ENCODE measurements at regions not wholly inside any gene's neighbourhood (a gene's known extent, or its start where the extent isn't known, plus 50 kb on each side); places are given as distances from the start of the nearest gene placed in this dataset.

DNA sequence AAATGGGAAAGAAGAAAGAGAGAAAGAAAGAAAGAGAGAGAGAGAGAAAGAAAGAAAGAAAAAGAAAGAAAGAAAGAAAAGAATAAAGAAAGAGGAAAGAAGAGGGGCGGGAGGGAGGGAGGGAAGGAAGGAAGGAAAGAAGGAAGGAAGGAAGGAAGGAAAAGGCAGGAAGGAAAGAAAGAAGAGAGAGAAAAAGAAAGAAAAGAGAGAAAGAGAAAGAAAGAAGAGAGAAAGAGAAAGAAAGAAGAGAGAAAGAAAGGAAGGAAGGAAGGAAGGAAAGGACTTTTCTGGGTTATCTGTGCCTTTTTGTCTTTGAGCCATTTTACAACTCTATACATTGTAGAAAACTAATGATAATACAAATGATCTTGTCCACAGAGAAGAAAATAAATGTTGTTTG lies 136.6 kb upstream of the SMAD3 start:
- Histone ChIP-seq H3K9ac (ENCODE audit: low read length) (no peak overlapping the region), H3K4me1 (ENCODE audit: insufficient read depth, low read length, severe bottlenecking) (no peaks in the 10 kb centered on the region), H3K27me3 (ENCODE audit: insufficient read depth, low read length) (peaks cover under 1% of the 10 kb centered on the region; the same call in 1 of the 2 replicates), H3K4me3 (ENCODE audit: low read depth, low read length, poor library complexity, severe bottlenecking) (no peak overlapping the region), H3F3A (ENCODE audit: insufficient read depth, low read length) (no peaks in the 10 kb centered on the region), H3K9me3 (ENCODE audit: low read length) (no peaks in the 10 kb centered on the region; the same call in 1 of the 2 replicates), H3K36me3 (ENCODE audit: insufficient read depth, low read length) (no peaks in the 10 kb centered on the region; the same call in 1 of the 2 replicates), H4K20me1 (ENCODE audit: insufficient read depth, low read length) (no peaks in the 10 kb centered on the region), H3K27ac (ENCODE audit: low read depth, low read length, poor library complexity, severe bottlenecking) (no peak overlapping the region), H3K9me2 (ENCODE audit: low read depth, low read length) (no peaks in the 10 kb centered on the region), H3K79me2 (ENCODE audit: insufficient read depth, low read length) (no peaks in the 10 kb centered on the region), H2AFZ (ENCODE audit: low read length) (no peak overlapping the region), H3K4me2 (ENCODE audit: low read length) (no peak overlapping the region)
- no peak for TF ChIP-seq EZH2 (IDR thresholded peaks at IDR 0.05; ENCODE audit: borderline replicate concordance, low read length)
- TF ChIP-seq, protein P1, sequence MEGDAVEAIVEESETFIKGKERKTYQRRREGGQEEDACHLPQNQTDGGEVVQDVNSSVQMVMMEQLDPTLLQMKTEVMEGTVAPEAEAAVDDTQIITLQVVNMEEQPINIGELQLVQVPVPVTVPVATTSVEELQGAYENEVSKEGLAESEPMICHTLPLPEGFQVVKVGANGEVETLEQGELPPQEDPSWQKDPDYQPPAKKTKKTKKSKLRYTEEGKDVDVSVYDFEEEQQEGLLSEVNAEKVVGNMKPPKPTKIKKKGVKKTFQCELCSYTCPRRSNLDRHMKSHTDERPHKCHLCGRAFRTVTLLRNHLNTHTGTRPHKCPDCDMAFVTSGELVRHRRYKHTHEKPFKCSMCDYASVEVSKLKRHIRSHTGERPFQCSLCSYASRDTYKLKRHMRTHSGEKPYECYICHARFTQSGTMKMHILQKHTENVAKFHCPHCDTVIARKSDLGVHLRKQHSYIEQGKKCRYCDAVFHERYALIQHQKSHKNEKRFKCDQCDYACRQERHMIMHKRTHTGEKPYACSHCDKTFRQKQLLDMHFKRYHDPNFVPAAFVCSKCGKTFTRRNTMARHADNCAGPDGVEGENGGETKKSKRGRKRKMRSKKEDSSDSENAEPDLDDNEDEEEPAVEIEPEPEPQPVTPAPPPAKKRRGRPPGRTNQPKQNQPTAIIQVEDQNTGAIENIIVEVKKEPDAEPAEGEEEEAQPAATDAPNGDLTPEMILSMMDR (IDR thresholded peaks at IDR 0.05; ENCODE audit: low read length): no peak

DNA sequence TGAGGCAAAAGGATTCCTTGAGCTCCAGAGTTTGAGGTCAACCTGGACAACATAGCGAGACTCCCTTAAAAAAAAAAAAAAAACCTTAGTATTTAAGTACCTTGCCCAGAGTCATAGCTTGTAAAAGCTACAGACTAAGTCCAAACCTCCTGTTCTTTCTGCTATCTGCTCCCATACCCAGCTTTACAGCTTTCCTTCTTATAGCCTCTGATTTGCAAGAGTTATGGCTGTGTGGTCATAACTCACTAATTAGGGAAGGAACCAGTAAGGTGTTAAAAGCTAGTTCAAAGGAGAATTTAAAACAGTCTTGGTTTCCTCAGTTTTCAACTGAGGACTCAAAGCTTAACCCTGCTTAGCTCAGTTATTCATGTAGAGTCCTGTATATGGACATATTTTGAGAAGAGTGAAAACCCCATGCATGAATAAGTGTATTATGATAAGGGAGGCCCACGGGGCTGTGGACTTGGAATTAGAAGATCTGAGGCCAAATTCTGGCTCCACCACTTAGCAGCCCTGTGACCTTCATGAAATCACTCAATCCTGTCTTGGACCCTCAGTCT lies 135.5 kb upstream of the SMAD3 start:
- Histone ChIP-seq H3K9ac (ENCODE audit: low read length) (no peak overlapping the region), H3K4me3 (ENCODE audit: low read depth, low read length, poor library complexity, severe bottlenecking) (no peak overlapping the region), H3K4me2 (ENCODE audit: low read length) (no peak overlapping the region), H3K9me2 (ENCODE audit: low read depth, low read length) (no peaks in the 10 kb centered on the region), H3K36me3 (ENCODE audit: insufficient read depth, low read length) (no peaks in the 10 kb centered on the region; the same call in 1 of the 2 replicates), H3K27ac (ENCODE audit: low read depth, low read length, poor library complexity, severe bottlenecking) (no peak overlapping the region), H3K27me3 (ENCODE audit: insufficient read depth, low read length) (peaks cover 4% of the 10 kb centered on the region; the same call in 1 of the 2 replicates), H3K9me3 (ENCODE audit: low read length) (no peaks in the 10 kb centered on the region; the same call in 1 of the 2 replicates), H4K20me1 (ENCODE audit: insufficient read depth, low read length) (no peaks in the 10 kb centered on the region), H2AFZ (ENCODE audit: low read length) (no peak overlapping the region), H3K4me1 (ENCODE audit: insufficient read depth, low read length, severe bottlenecking) (no peaks in the 10 kb centered on the region), H3F3A (ENCODE audit: insufficient read depth, low read length) (no peaks in the 10 kb centered on the region), H3K79me2 (ENCODE audit: insufficient read depth, low read length) (no peaks in the 10 kb centered on the region)
- TF ChIP-seq, protein P1 (IDR thresholded peaks at IDR 0.05; ENCODE audit: low read length): no peak
- no peak for TF ChIP-seq EZH2 (IDR thresholded peaks at IDR 0.05; ENCODE audit: borderline replicate concordance, low read length)

DNA sequence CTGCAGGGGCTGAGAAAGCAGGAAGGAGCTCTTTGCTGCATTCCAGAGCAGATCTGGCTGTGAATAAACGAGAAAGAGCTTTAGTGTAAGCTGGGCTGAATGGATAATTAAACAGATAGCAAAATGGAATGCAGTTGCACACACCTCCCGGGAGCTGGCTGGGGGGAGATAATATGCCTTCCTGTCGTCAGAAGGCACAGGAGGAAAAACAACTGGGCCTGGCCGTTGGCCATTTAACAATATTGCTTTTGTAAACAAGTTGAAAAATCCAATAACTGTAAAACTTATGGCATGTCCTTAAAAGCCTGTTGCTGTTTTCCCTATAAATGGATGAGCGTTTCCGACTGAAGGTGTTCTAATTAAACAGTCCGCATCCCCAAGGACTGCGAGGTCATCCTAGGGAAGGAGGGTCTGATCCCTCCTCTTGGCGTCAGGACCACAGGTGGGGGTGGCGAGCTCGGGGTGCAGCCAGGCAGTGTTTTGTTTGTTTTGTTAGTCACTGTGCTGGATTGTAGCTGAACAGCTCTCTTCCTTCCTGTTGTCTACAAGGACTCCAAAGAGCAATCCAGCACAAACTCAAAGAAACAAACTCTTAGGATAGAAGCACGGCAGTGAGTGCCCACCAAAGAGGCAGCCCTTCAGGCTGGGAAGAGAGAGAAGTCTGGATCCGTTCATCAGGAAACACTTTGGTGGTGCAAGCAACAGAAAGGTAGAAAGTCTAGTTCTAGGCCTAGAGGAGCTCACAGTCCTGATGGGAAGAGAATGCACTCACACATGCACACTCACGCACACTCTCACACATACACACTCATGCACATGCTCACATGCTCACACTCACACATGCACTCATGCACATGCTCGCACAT lies 133.4 kb upstream of the SMAD3 start:
- no peaks in the 10 kb centered on the region for H3F3A ChIP-seq (ENCODE audit: insufficient read depth, low read length)
- H3K4me1 ChIP-seq (ENCODE audit: insufficient read depth, low read length, severe bottlenecking): no peaks in the 10 kb centered on the region
- no peak overlapping the region for H3K4me3 ChIP-seq (ENCODE audit: low read depth, low read length, poor library complexity, severe bottlenecking)
- no peaks in the 10 kb centered on the region; the same call in 1 of the 2 replicates for H3K9me3 ChIP-seq (ENCODE audit: low read length)
- H3K27me3 ChIP-seq (ENCODE audit: insufficient read depth, low read length): peaks cover 4% of the 10 kb centered on the region; the same call in 1 of the 2 replicates
- no peak overlapping the region for H3K4me2 ChIP-seq (ENCODE audit: low read length)
- no peaks in the 10 kb centered on the region for H4K20me1 ChIP-seq (ENCODE audit: insufficient read depth, low read length)
- H2AFZ ChIP-seq (ENCODE audit: low read length): no peak overlapping the region
- H3K9me2 ChIP-seq (ENCODE audit: low read depth, low read length): no peaks in the 10 kb centered on the region
- no peaks in the 10 kb centered on the region for H3K79me2 ChIP-seq (ENCODE audit: insufficient read depth, low read length)
- no peak overlapping the region for H3K9ac ChIP-seq (ENCODE audit: low read length)
- no peaks in the 10 kb centered on the region; the same call in 1 of the 2 replicates for H3K36me3 ChIP-seq (ENCODE audit: insufficient read depth, low read length)
- TF ChIP-seq, protein P1 (IDR thresholded peaks at IDR 0.05; ENCODE audit: low read length): no peak
- TF ChIP-seq EZH2 (IDR thresholded peaks at IDR 0.05; ENCODE audit: borderline replicate concordance, low read length): no peak
- H3K27ac ChIP-seq (ENCODE audit: low read depth, low read length, poor library complexity, severe bottlenecking): no peak overlapping the region
